GM12878 (cell line): ENCODE measurements at regions not wholly inside any gene's neighbourhood (a gene's known extent, or its start where the extent isn't known, plus 50 kb on each side); places are given as distances from the start of the nearest gene placed in this dataset.

ENCODE experiments used
- BRCA1 ChIP-seq: IDR thresholded peaks from 2 replicates; pipeline ENCODE4 v1.6.1; 2011; ENCODE audit warnings: low read depth, low read length, improper control_type of control experiment
- CTCF ChIP-seq, 3 experiments: IDR thresholded peaks in 2 of 3; conservative IDR thresholded peaks in 1 of 3; 2 replicates each; pipeline ENCODE4 v1.5.1; 2011; ENCODE audit warnings: low read depth in 3 of 3, low read length in 3 of 3, mild to moderate bottlenecking in 3 of 3, control low read depth in 2 of 3, moderate library complexity in 2 of 3, inconsistent platforms in 1 of 3, mixed read lengths in 1 of 3; ENCODE audit not compliant: control insufficient read depth in 2 of 3, insufficient read depth in 1 of 3; ENCODE audit errors: extremely low read depth in 1 of 3
- EP300 ChIP-seq, 2 experiments: fragments of 150-350 bp in 1 of 2; IDR thresholded peaks; 2 replicates each; pipeline ENCODE4 v1.6.1; 2011 to 2012; ENCODE audit warnings: low read depth in 2 of 2, low read length in 2 of 2, borderline replicate concordance in 1 of 2, improper control_type of control experiment in 1 of 2, inconsistent platforms in 1 of 2; ENCODE audit not compliant: control insufficient read depth in 1 of 2
- ETV6 ChIP-seq, 2 experiments: fragments of 450-650 bp in 1 of 2; IDR thresholded peaks in 1 of 2; conservative IDR thresholded peaks in 1 of 2; 2 replicates each; pipeline ENCODE4 v1.6.1; 2014; ENCODE audit warnings: antibody characterized with exemption in 1 of 2, borderline replicate concordance in 1 of 2, low read depth in 1 of 2, mild to moderate bottlenecking in 1 of 2, moderate library complexity in 1 of 2
- MXI1 ChIP-seq: fragments of 150-350 bp; IDR thresholded peaks from 2 replicates; pipeline ENCODE4 v1.6.1; 2011; ENCODE audit warnings: low read depth, mild to moderate bottlenecking, inconsistent platforms, low read length, improper control_type of control experiment
- RCOR1 ChIP-seq: conservative IDR thresholded peaks from 2 replicates; pipeline ENCODE4 v1.6.1; 2012; ENCODE audit warnings: low read depth, low read length, improper control_type of control experiment
- RFX5 ChIP-seq: IDR thresholded peaks from 2 replicates; pipeline ENCODE4 v1.6.1; 2011; ENCODE audit warnings: low read depth, low read length, improper control_type of control experiment
- ZNF274 ChIP-seq: IDR thresholded peaks from one replicate; pipeline ENCODE4 v1.8.0; 2011; ENCODE audit not compliant: insufficient read length, insufficient read depth
- TF ChIP-seq, protein P1 (sequence below): IDR thresholded peaks from 2 replicates; pipeline ENCODE4 v1.6.1; 2011; ENCODE audit warnings: mild to moderate bottlenecking, low read depth, low read length, moderate library complexity; ENCODE audit not compliant: insufficient replicate concordance
- TF ChIP-seq, protein P2 (sequence below): fragments of 450-650 bp; IDR thresholded peaks from 2 replicates; pipeline ENCODE4 v1.6.1; 2017; ENCODE audit warnings: antibody characterized with exemption, mild to moderate bottlenecking, moderate library complexity

GRCh38 chr10:118925404-118926071 is 104.0 kb upstream of the NANOS1 start:
- TF ChIP-seq BRCA1 = no peak
- no peak for TF ChIP-seq RFX5
- TF ChIP-seq EP300 (IDR thresholded peaks at IDR 0.05; ENCODE audit: borderline replicate concordance in 1 of 2, control insufficient read depth in 1 of 2, low read depth in 2 of 2, low read length in 2 of 2) = no peak
- TF ChIP-seq ETV6 (conservative IDR thresholded peaks at IDR 0.05 in 1 of 2, IDR thresholded peaks at IDR 0.05 in 1 of 2; ENCODE audit: borderline replicate concordance in 1 of 2, low read depth in 1 of 2) = no peak
- no peak for TF ChIP-seq MXI1
- no peak for TF ChIP-seq CTCF (IDR thresholded peaks at IDR 0.05 in 2 of 3, conservative IDR thresholded peaks at IDR 0.05 in 1 of 3; ENCODE audit: control insufficient read depth in 2 of 3, extremely low read depth in 1 of 3, insufficient read depth in 1 of 3, low read depth in 3 of 3, low read length in 3 of 3)
- TF ChIP-seq RCOR1 = no peak
- no peak for TF ChIP-seq ZNF274
- TF ChIP-seq, protein P1, sequence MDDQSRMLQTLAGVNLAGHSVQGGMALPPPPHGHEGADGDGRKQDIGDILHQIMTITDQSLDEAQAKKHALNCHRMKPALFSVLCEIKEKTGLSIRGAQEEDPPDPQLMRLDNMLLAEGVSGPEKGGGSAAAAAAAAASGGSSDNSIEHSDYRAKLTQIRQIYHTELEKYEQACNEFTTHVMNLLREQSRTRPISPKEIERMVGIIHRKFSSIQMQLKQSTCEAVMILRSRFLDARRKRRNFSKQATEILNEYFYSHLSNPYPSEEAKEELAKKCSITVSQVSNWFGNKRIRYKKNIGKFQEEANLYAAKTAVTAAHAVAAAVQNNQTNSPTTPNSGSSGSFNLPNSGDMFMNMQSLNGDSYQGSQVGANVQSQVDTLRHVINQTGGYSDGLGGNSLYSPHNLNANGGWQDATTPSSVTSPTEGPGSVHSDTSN = no peak
- TF ChIP-seq, protein P2, sequence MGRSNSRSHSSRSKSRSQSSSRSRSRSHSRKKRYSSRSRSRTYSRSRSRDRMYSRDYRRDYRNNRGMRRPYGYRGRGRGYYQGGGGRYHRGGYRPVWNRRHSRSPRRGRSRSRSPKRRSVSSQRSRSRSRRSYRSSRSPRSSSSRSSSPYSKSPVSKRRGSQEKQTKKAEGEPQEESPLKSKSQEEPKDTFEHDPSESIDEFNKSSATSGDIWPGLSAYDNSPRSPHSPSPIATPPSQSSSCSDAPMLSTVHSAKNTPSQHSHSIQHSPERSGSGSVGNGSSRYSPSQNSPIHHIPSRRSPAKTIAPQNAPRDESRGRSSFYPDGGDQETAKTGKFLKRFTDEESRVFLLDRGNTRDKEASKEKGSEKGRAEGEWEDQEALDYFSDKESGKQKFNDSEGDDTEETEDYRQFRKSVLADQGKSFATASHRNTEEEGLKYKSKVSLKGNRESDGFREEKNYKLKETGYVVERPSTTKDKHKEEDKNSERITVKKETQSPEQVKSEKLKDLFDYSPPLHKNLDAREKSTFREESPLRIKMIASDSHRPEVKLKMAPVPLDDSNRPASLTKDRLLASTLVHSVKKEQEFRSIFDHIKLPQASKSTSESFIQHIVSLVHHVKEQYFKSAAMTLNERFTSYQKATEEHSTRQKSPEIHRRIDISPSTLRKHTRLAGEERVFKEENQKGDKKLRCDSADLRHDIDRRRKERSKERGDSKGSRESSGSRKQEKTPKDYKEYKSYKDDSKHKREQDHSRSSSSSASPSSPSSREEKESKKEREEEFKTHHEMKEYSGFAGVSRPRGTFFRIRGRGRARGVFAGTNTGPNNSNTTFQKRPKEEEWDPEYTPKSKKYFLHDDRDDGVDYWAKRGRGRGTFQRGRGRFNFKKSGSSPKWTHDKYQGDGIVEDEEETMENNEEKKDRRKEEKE = no peak
